HL-60/S4 (cell line): ENCODE measurements at regions not wholly inside any gene's neighbourhood (a gene's known extent, or its start where the extent isn't known, plus 50 kb on each side); places are given as distances from the start of the nearest gene placed in this dataset.
"Not testable (repeated sequence)": the region's sequence is repeated elsewhere in the genome, so short reads cannot be mapped to it uniquely, and the experiment has no call there.

ENCODE experiments used
- in situ Hi-C: fragments of 300-500 bp; cut with MboI; formaldehyde crosslinking; loops from 2 replicates; pipeline ENCODE4 v1.14.3; 2022; ENCODE audit warnings: low sequenced_read_pairs

DNA sequence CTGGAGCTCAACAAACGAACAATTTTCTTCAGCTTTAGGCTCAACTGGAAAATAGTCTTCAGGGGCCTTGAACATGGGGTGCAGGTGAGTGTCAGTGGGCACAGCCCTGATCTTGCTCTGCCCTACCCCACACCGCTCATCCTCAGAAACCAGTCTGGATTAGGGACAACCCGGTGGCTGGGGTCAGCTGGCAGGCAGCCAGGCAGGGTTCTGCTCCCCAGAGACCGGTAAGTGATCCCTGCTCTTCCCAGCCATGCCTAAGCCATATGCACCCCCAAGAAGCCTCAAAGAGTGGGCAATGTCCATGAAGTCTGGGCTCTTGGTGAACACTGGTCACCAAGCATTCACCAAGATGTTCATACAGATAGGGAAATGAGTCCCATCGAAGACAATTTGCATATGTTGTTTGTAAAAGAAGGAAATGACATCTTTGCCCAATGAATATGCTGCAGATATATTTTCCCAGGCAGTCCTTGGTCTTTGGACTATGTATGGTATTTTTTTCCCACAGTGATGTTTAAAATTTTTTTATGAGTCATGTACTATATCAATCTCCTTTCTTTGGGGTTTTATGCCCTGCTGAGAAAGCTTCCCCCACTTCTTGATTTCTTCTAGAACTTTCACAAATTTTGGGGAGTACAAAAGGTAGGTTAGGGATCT lies 63.9 kb upstream of the VASH1 start:
- in situ Hi-C loops, result no loop called here

DNA sequence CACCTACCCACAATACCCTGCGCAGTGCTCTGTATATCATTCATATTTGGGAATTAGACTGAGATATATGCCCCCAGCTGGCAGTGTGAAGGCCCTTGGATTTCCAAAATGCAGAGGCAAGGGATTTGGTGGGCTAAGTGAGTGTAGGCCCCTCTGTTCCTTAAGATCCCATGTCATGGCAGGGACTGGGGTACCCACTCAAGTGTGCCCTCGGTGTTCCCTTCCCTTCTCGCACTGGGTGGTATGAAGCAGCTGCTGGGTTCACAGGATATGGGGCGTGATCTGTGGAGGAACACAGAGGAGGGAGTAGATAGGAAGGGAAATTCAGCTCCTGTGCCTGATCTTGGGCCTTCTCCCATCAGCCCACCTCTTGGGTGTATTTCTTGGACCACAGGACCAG lies 63.1 kb upstream of the VASH1 start:
- in situ Hi-C loops, result no loop called here

DNA sequence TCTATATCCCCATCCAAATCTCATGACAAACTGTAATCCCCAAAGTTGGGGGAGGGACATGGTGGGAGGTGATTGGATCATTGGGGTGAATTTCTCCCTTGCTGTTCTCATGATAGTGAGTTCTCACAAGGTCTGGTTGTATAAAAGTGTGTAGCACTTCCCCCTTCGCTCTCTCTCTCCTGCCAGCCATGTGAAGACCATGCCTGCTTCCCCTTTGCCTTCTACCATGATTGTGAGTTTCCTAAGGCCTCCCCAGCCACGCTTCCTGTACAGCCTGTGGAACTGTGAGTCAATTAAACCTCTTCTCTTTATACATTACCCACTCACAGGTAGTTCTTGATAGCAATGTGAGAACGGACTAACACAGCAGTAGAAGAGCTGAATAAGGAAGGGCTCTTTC lies 62.6 kb upstream of the VASH1 start:
- in situ Hi-C loops, result no loop called here

DNA sequence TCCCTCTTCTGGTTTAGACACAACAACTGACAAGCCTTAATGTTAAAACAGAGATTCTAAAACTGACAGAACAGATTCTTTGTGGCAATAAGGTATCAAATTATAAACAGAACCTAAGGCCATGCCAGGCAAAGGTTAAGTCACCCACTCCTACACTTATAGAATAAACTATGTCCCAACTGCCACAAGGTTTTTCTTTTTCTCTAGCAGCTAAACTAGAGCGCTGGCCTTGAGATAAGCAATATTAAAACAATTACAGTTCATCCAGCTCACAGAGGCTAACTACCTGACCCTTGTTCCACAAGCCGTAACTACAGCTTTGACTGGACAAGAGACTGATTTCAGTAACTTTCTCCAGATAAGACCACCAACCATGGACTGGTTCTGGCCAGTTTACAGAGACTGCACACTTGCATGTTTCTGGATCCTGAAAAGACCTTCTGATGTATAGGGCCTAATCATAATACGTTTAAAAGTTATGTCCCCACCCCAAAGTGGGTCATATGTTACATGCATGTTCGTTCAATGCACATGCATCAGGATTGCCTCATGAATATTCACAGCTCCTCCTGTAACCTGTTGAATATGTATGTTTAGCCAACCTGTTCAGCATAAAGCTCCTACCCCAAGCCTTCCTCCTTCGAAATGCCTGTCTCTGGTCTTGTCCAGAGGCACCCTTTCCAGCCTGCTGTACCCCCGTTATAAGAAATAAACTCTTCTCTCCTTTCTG lies 61.9 kb upstream of the VASH1 start:
- in situ Hi-C loops, result no loop called here

DNA sequence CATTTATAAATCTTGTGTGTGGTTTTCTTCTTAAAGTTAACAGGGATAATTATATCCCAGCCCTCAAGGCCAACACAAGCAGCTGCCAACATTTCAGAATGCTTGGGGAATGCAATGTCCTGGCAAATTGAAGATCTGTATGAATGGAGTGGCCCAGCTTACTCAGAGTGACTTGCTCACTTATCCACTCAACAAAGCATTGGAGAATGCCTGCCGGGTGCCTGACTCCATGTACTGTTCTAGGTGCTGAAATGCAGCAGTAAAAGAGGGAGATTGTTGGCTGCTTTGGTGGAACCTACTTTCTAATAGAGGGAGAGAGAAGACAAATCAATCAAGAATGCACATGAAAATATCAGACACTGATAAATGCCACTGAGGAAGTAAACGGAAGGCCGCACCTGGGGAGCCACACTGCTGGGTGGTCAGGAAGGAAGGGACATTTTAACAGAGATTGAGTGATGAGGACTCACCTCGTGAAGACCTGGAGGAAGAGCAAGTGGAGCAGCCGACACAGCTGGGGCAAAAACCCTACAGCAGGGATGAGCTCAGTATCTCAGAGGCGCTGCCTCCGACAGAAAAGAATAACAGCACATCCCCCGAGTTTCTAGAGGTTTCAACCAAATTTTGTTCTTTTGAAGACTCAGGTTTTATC lies 61.2 kb upstream of the VASH1 start:
- in situ Hi-C loops, result no loop called here

DNA sequence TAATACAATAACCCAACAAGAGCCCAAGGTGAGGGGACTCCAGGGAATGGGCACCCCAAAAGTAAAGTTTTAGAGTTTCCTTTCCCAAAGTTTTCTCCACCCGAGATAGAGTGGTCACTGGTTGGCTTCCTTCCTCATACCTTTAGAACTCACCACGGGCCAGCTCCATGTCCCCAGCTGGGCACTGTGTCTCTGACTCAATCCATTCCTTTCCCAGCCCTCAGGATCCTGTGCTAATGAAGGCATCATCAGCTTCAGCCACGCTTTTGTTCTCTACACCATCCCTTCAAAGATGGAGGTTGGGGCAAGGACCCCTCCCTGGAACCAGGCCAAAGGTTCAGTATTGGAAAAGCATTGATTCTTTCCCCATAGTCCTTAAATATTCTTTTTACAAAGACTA lies 59.8 kb upstream of the VASH1 start:
- in situ Hi-C loops, result no loop called here

DNA sequence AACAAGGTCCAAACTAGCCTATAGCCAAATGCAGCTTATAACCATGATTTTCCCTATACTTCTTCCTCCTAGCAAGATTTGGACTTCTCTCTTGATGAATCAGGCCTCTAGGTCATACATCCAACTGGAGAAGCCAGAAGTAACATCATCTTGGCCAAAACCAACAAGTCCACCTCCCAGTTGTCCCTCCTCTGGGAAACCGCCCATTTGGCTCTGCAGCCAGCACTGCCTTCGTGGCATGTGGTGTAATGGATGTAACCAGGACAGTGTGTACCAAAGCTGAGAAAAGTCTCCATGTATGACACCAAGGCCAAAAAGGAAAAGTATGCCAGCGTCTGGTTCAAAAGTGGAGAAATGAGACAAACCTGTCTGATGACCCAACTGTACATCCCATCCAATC lies 59.3 kb upstream of the VASH1 start:
- in situ Hi-C loops, result no loop called here

DNA sequence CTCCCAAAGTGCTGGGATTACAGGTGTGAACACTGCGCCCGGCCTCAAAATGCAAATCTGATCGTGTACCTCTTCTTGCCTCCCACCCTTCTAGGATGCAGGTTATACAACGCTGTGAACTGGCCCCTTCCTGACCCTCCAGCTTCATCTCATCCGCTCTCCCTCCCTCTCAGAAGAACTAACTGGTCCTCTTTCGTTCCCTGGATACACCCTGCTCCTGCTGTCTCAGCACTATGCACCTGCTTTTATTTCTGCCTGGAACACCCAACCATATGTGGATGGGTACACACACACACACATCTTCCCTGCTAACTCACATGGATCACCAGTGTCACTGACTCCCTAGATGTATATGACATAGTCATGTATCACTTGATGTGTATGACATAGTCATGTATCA lies 56.1 kb upstream of the VASH1 start:
- in situ Hi-C loops, result no loop called here

DNA sequence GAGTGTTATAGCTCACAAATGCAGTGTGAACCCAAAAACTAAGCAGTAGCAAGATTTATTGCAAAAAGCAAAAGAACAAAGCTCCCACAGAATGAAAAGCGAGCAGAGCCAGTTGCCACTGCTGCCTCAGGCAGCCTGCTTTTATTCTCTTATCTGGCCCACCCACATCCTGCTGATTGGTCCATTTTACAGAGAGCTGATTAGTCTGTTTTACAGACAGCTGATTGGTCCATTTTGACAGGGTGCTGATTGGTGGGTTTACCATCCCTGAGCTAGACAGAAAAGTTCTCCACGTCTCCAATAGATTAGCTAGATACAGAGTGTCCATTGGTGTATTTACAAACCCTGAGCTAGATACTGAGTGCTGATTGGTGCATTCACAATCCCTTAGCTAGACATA lies 55.1 kb upstream of the VASH1 start:
- in situ Hi-C loops, result not testable (repeated sequence)

DNA sequence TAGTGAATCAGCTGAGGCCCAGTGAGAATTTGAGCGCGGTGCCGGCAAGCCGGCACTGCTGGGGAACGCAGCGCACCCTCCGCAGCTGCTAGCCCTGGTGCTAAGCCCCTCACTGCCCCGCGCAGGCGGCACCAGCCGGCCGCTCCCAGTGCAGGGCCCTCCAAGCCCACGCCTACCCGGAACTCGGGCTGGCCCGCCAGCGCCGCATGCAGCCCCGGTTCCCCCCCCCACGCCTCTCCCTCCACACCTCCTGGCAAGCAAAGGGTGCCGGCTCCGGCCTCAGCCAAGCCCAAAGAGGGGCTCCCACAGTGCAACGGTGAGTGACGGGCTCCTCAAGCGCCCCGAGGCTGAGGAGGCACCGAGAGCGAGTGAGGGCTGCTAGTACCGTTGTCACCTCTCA lies 54.5 kb upstream of the VASH1 start:
- in situ Hi-C loops, result no loop called here

DNA sequence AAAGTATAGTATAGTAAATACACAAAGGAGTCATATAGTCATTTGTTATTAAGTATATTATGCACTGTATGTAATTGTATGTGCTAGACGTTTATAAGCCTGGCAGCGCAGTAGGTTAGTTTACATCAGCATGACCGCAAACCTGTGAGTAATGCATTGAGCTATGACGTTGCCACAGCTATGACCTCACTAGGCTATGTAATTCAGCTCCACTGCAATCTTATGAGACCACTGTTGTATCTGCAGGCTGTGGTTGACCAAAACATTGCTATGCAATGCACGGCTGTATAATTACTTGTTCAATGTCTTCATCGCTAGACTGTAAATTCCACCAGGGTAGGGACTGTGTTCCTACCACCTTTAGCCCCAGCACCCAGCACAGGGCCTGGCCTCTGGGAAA lies 53.2 kb upstream of the VASH1 start:
- in situ Hi-C loops, result no loop called here

DNA sequence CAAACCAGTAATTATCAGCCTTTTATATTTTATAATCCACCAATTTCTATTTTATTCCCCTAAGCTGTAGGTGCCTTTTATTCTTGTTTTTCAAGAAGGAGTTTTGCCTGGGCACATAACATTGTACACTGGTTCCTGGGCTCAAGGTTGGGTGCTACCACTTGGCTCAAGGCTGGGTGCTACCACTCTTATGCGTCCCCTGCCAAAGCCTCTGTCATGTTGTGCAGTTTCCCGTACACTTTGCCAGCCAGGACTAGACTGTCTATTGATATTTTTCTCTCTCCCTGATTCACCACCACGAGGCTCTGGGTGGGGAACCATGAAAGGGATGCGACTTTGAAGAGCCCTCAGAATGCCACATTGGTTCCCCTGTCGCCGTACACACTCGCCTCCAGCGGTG lies 52.5 kb upstream of the VASH1 start:
- in situ Hi-C loops, result no loop called here

DNA sequence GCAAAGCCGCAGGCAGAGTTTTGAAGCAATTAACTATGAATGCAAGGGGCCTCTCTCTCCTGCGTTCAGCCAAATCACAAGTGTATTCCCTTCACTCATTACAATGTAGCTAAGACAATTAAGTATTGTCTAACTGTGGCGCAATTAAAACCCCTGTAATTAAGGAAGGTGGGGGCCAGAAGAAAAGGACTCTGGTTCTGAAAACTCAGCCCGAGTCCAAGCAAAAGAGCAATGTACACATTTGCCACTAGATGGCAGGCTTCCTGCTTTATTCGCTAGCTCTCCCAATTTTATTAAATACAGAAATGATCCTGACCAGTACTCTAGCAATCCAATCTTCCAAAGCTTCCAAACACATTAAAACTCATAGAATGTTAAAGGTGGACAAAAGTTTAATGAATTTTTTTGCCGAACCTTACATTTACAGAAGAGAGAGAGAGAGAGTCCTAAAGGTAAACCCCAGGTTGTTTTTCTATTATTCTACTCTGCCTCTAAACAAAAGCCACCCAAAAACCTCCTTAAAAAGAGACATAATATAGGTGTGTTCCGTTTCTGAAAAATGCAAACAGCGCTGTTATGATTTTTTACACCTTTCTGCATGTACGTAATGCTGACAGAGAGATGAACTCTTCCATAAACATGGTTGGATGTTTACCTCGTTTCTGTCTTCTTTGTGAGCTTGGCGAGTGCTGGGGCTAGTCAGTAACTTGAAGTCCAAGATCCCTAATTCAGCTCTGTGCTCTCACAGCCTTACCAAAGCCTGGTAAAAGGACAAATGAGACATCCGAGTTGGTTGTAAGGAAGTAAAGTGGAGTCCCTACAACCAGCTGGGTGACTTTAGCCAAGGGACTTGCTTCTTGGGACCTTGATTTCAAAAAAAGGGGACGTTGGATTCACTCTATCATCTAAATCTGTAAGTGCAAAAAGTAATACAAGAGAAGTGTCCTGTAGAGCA lies 50.9 kb upstream of the VASH1 start:
- in situ Hi-C loops, result loop anchor here (10.0 kb wide), 1 partner anchor 74 kb away; no protein-coding TSS in a partner anchor
